HCT116 (cell line): ENCODE measurements at regions not wholly inside any gene's neighbourhood (a gene's known extent, or its start where the extent isn't known, plus 50 kb on each side); places are given as distances from the start of the nearest gene placed in this dataset.

ENCODE experiments used
- ATAC-seq: fragments of 200-7000 bp; cut with Tn5 transposase; 2 replicates; pipeline ENCODE4 v1.9.1; 2020; ENCODE audit warnings: mild to moderate bottlenecking, moderate library complexity
- BruUV-seq: library from RNA; stranded (reverse); fragments of 400-500 nt; replicated peaks from 2 replicates; lab custom pipeline; 2021; lab: Mats Ljungman, UMichigan
- CTCF ChIA-PET: fragments of 300-600 bp; sonication (Branson Sonifier 250); formaldehyde crosslinking; loops from one replicate; lab custom pipeline; 2021; ENCODE audit warnings: antibody characterized with exemption; lab: Charles Lee
- POLR2A ChIA-PET: fragments of 300-600, 350-600 bp; sonication (Branson Sonifier 250); formaldehyde crosslinking; loops from one replicate; lab custom pipeline; 2021; ENCODE audit warnings: antibody characterized with exemption; lab: Charles Lee
- RAD21 ChIA-PET, 2 experiments: fragments of 300-600 bp; sonication (Branson Sonifier 250); formaldehyde crosslinking; loops; one replicate each; lab custom pipeline; 2023; ENCODE audit warnings: low total read pairs in 2 of 2; ENCODE audit not compliant: uncharacterized antibody in 2 of 2, unreplicated experiment in 2 of 2, low non-redundant PET in 1 of 2; lab: Charles Lee
- DNase-seq: peaks from one replicate; pipeline ENCODE4 v3.0.0-alpha.2; 2010; ENCODE audit warnings: low read depth, low spot score
- H2AFZ ChIP-seq: fragments of 200-600 bp; shearing (Covaris generic), sonication (generic); 2 replicates; pipeline ENCODE4 v1.6.1; 2017; ENCODE audit warnings: low read depth, mixed run types, mixed read lengths, antibody characterized with exemption, low read length; ENCODE audit not compliant: poor library complexity, severe bottlenecking
- H3K27ac ChIP-seq: 2 replicates; pipeline ENCODE4 v1.5.1; 2012; ENCODE audit warnings: low read depth, low read length
- H3K27me3 ChIP-seq: fragments of 200-600 bp; sonication (generic); 2 replicates; pipeline ENCODE4 v1.6.1; 2016; ENCODE audit warnings: mixed run types, low read length, mixed read lengths; ENCODE audit not compliant: insufficient read depth
- H3K36me3 ChIP-seq, 2 experiments: fragments of 200-500 bp in 1 of 2; fragments of 200-600 bp in 1 of 2; sonication (Bioruptor generic) in 1 of 2; sonication (generic) in 1 of 2; 2 replicates each; pipeline versions ENCODE4 v1.5.1 to v1.6.1; 2014 to 2016; ENCODE audit warnings: low read length in 2 of 2, inconsistent platforms in 1 of 2, mixed read lengths in 1 of 2, mixed run types in 1 of 2; ENCODE audit not compliant: insufficient read depth in 2 of 2, control insufficient read depth in 1 of 2
- H3K4me1 ChIP-seq, 2 experiments: fragments of 200-600 bp in 1 of 2; sonication (generic) in 1 of 2; 2 replicates each; pipeline versions ENCODE4 v1.5.1 to v1.6.1; 2012 to 2017; ENCODE audit warnings: low read length in 2 of 2, inconsistent platforms in 1 of 2, mild to moderate bottlenecking in 1 of 2, mixed read lengths in 1 of 2, mixed run types in 1 of 2, moderate library complexity in 1 of 2; ENCODE audit not compliant: insufficient read depth in 2 of 2, control insufficient read depth in 1 of 2
- H3K4me2 ChIP-seq: fragments of 200-600 bp; sonication (generic); 2 replicates; pipeline ENCODE4 v1.6.1; 2017; ENCODE audit warnings: mixed run types, low read length, mixed read lengths
- H3K4me3 ChIP-seq, 2 experiments: fragments of 200-600 bp in 1 of 2; sonication (generic) in 1 of 2; replicated peaks in 1 of 2; 2 replicates each; pipeline ENCODE4 v1.5.1; 2011 to 2016; ENCODE audit warnings: low read length in 2 of 2, control low read depth in 1 of 2, low read depth in 1 of 2, mild to moderate bottlenecking in 1 of 2, mixed read lengths in 1 of 2, mixed run types in 1 of 2
- H3K79me2 ChIP-seq: fragments of 200-600 bp; sonication (generic); 2 replicates; pipeline ENCODE4 v1.6.1; 2017; ENCODE audit warnings: mild to moderate bottlenecking, mixed run types, low read length, moderate library complexity, mixed read lengths; ENCODE audit not compliant: insufficient read depth
- H3K9ac ChIP-seq: fragments of 200-600 bp; sonication (generic); 2 replicates; pipeline ENCODE4 v1.6.1; 2016; ENCODE audit warnings: low read length, mixed read lengths
- H3K9me2 ChIP-seq: fragments of 200-600 bp; sonication (generic), shearing (Covaris generic); 2 replicates; pipeline ENCODE4 v1.6.1; 2017; ENCODE audit warnings: mixed run types, mild to moderate bottlenecking, moderate library complexity; ENCODE audit not compliant: insufficient read depth
- H3K9me3 ChIP-seq, 2 experiments: fragments of 200-500 bp in 1 of 2; fragments of 200-600 bp in 1 of 2; sonication (Bioruptor generic) in 1 of 2; sonication (generic) in 1 of 2; 2 replicates each; pipeline ENCODE4 v1.6.1; 2014 to 2017; ENCODE audit warnings: low read length in 2 of 2, mixed read lengths in 2 of 2, inconsistent platforms in 1 of 2, low read depth in 1 of 2, mild to moderate bottlenecking in 1 of 2, mixed run types in 1 of 2, moderate library complexity in 1 of 2; ENCODE audit not compliant: control insufficient read depth in 1 of 2, insufficient read depth in 1 of 2
- H4K20me1 ChIP-seq: fragments of 200-600 bp; sonication (generic), shearing (Covaris generic); 2 replicates; pipeline ENCODE4 v1.6.1; 2017; ENCODE audit warnings: mixed run types, mild to moderate bottlenecking, moderate library complexity; ENCODE audit not compliant: insufficient read depth
- EGR1 ChIP-seq: IDR thresholded peaks from 2 replicates; pipeline ENCODE4 v1.6.1; 2012; ENCODE audit warnings: low read depth
- EZH2phosphoT487 ChIP-seq: fragments of 200-600 bp; IDR thresholded peaks from 2 replicates; pipeline ENCODE4 v1.6.1; 2018; ENCODE audit warnings: antibody characterized with exemption, borderline replicate concordance
- FOSL1 ChIP-seq: IDR thresholded peaks from 2 replicates; pipeline ENCODE4 v1.6.1; 2012; ENCODE audit warnings: low read depth
- POLR2A ChIP-seq: IDR thresholded peaks from 2 replicates; pipeline ENCODE4 v1.7.0; 2011; ENCODE audit warnings: borderline replicate concordance; ENCODE audit not compliant: insufficient read depth, insufficient read length; ENCODE audit errors: extremely low read depth
- POLR2AphosphoS5 ChIP-seq: IDR thresholded peaks from 2 replicates; pipeline ENCODE4 v1.6.1; 2011; ENCODE audit warnings: mild to moderate bottlenecking, low read depth, low read length, moderate library complexity
- RAD21 ChIP-seq: IDR thresholded peaks from 2 replicates; pipeline ENCODE4 v1.6.1; 2012; ENCODE audit warnings: low read depth, mild to moderate bottlenecking
- SP1 ChIP-seq: IDR thresholded peaks from 2 replicates; pipeline ENCODE4 v1.6.1; 2012; ENCODE audit warnings: low read depth
- ZFX ChIP-seq: fragments of 450-650 bp; IDR thresholded peaks from 2 replicates; pipeline ENCODE4 v1.6.1; 2017
- intact Hi-C: fragments of 100-400 bp; cut with micrococcal nuclease; formaldehyde crosslinking; loops from 2 replicates; pipeline ENCODE4 v1.10.0; 2022
- TF ChIP-seq, protein P1 (sequence below), 3 experiments: fragments of 200-600 bp in 1 of 3; sonication (generic) in 1 of 3; IDR thresholded peaks in 2 of 3; conservative IDR thresholded peaks in 1 of 3; 2 replicates each; pipeline ENCODE4 v1.5.1; 2012 to 2017; ENCODE audit warnings: low read depth in 2 of 3, low read length in 2 of 3, antibody characterized with exemption in 1 of 3, borderline replicate concordance in 1 of 3, control low read depth in 1 of 3, mild to moderate bottlenecking in 1 of 3, mixed read lengths in 1 of 3, mixed run types in 1 of 3, moderate library complexity in 1 of 3; ENCODE audit not compliant: insufficient read depth in 1 of 3
- TF ChIP-seq, protein P2 (sequence below): IDR thresholded peaks from 2 replicates; pipeline ENCODE4 v1.6.1; 2012

DNA sequence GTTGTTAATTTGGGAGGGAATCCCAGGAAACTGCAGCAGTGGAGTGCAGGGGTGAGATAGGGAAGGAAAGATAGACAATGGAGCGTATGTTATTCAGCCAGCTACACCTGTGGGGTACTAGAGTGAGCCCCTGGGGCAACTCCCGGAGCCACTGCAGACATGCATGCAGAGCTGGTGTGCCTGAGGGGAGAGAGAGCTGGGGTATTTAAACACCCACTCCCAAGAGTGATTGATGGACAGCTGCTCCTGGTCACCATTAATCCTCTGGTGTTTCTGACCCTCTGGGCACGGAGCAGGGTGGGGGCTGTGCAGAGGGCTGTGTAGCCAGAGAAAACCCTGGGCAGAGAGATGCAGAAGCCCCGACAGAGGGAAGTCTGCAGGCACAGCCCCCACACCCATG is 146.7 kb upstream of the CDH4 start:
- no peaks in the 10 kb centered on the region for H3K79me2 ChIP-seq
- H3K9ac ChIP-seq: no peak overlapping the region
- H3K27me3 ChIP-seq: no peaks in the 10 kb centered on the region
- ATAC-seq (no peak), DNase-seq (no peak)
- H4K20me1 ChIP-seq: no peaks in the 10 kb centered on the region
- ChIA-PET POLR2A (no interaction called here), CTCF (no interaction called here), RAD21 (no interaction called here)
- no peaks in the 10 kb centered on the region for H3K4me1 ChIP-seq
- no peak overlapping the region for H3K27ac ChIP-seq
- TF ChIP-seq SP1: no peak
- no peak for TF ChIP-seq RAD21
- no peak for TF ChIP-seq ZFX
- no peak for TF ChIP-seq POLR2AphosphoS5
- no peak for TF ChIP-seq POLR2A
- no peak for TF ChIP-seq EZH2phosphoT487
- H3K4me2 ChIP-seq: no peak overlapping the region
- H3K9me2 ChIP-seq: no peaks in the 10 kb centered on the region
- no peak overlapping the region for H3K4me3 ChIP-seq
- H3K36me3 ChIP-seq: no peaks in the 10 kb centered on the region
- no peak overlapping the region for H2AFZ ChIP-seq
- intact Hi-C loops: no loop called here
- H3K9me3 ChIP-seq: peaks cover 14 to 22% of the 10 kb centered on the region in 2 experiments; a peak in 2 of 4 replicates
- BruUV-seq: no TSS peak

GRCh38 chr20:61106438-61106837 is 145.6 kb upstream of the CDH4 start:
- no peak for ATAC-seq
- no TSS peak for BruUV-seq
- Histone ChIP-seq H3K9ac (no peak overlapping the region), H3K9me2 (no peaks in the 10 kb centered on the region), H3K9me3 (peaks cover 11 to 25% of the 10 kb centered on the region in 2 experiments; a peak in 2 of 4 replicates), H3K79me2 (no peaks in the 10 kb centered on the region), H3K4me2 (no peak overlapping the region), H3K27me3 (no peaks in the 10 kb centered on the region), H4K20me1 (no peaks in the 10 kb centered on the region), H3K4me1 (no peaks in the 10 kb centered on the region), H2AFZ (no peak overlapping the region), H3K27ac (no peak overlapping the region), H3K4me3 (no peak overlapping the region), H3K36me3 (no peaks in the 10 kb centered on the region)
- no peak for DNase-seq
- ChIA-PET RAD21 (no interaction called here), CTCF (no interaction called here), POLR2A (no interaction called here)
- intact Hi-C loops: no loop called here
- no peak for TF ChIP-seq POLR2AphosphoS5
- TF ChIP-seq FOSL1: no peak
- TF ChIP-seq, protein P1, sequence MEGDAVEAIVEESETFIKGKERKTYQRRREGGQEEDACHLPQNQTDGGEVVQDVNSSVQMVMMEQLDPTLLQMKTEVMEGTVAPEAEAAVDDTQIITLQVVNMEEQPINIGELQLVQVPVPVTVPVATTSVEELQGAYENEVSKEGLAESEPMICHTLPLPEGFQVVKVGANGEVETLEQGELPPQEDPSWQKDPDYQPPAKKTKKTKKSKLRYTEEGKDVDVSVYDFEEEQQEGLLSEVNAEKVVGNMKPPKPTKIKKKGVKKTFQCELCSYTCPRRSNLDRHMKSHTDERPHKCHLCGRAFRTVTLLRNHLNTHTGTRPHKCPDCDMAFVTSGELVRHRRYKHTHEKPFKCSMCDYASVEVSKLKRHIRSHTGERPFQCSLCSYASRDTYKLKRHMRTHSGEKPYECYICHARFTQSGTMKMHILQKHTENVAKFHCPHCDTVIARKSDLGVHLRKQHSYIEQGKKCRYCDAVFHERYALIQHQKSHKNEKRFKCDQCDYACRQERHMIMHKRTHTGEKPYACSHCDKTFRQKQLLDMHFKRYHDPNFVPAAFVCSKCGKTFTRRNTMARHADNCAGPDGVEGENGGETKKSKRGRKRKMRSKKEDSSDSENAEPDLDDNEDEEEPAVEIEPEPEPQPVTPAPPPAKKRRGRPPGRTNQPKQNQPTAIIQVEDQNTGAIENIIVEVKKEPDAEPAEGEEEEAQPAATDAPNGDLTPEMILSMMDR (IDR thresholded peaks at IDR 0.05 in 2 of 3, conservative IDR thresholded peaks at IDR 0.05 in 1 of 3; ENCODE audit: borderline replicate concordance in 1 of 3, insufficient read depth in 1 of 3, low read depth in 2 of 3, low read length in 2 of 3): no peak
- TF ChIP-seq, protein P2, sequence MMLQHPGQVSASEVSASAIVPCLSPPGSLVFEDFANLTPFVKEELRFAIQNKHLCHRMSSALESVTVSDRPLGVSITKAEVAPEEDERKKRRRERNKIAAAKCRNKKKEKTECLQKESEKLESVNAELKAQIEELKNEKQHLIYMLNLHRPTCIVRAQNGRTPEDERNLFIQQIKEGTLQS: no peak
- TF ChIP-seq EGR1: no peak
- TF ChIP-seq, all 23 proteins: peak for 0
